ENCODE measurements at regions not wholly inside any gene's neighbourhood (a gene's known extent, or its start where the extent isn't known, plus 50 kb on each side); places are given as distances from the start of the nearest gene placed in this dataset.

GRCh38 chr5:160969645-160970044 is 117.6 kb upstream of the ATP10B start:
- no peak overlapping the region for H2AFZ ChIP-seq (ENCODE audit: low read depth, low read length, poor library complexity, severe bottlenecking)
- H3K4me3 ChIP-seq (replicated peaks in 1 of 2; ENCODE audit: low read depth in 1 of 2, low read length in 2 of 2) = no peak overlapping the region
- no peak overlapping the region for H3K9ac ChIP-seq (ENCODE audit: low read length)
- no TSS peak for BruUV-seq (replicated peaks)
- no peaks in the 10 kb centered on the region for H3K79me2 ChIP-seq (ENCODE audit: insufficient read depth, low read length)
- TF ChIP-seq ZBTB33 (IDR thresholded peaks at IDR 0.05; ENCODE audit: extremely low read depth, insufficient replicate concordance, low read length) (no peak), CBX3 (IDR thresholded peaks at IDR 0.05; ENCODE audit: low read depth) (no peak), FOSL1 (IDR thresholded peaks at IDR 0.05; ENCODE audit: low read depth) (no peak), ZFX (IDR thresholded peaks at IDR 0.05) (no peak), SIN3A (IDR thresholded peaks at IDR 0.05; ENCODE audit: low read depth) (no peak), POLR2A (IDR thresholded peaks at IDR 0.05; ENCODE audit: borderline replicate concordance, extremely low read depth, insufficient read depth, insufficient read length) (no peak)
- H4K20me1 ChIP-seq (ENCODE audit: insufficient read depth) = no peaks in the 10 kb centered on the region; the same call in 1 of the 2 replicates
- intact Hi-C loops (cut with micrococcal nuclease) = no loop called here
- ChIA-PET POLR2A (no interaction called here), CTCF (no interaction called here), RAD21 (ENCODE audit: low non-redundant PET in 1 of 2, low total read pairs in 2 of 2, uncharacterized antibody in 2 of 2, unreplicated experiment in 2 of 2) (no interaction called here)
- DNase-seq (ENCODE audit: low read depth, low spot score) = no peak
- H3K9me2 ChIP-seq (ENCODE audit: insufficient read depth) = no peaks in the 10 kb centered on the region
- no peak overlapping the region for H3K4me2 ChIP-seq (ENCODE audit: low read length)
- no peaks in the 10 kb centered on the region for H3K4me1 ChIP-seq (ENCODE audit: control insufficient read depth in 1 of 2, insufficient read depth in 2 of 2, low read length in 2 of 2)
- H3K27ac ChIP-seq (ENCODE audit: low read depth, low read length) = no peak overlapping the region
- H3K9me3 ChIP-seq (ENCODE audit: control insufficient read depth in 1 of 2, insufficient read depth in 1 of 2, low read depth in 1 of 2, low read length in 2 of 2) = no peaks in the 10 kb centered on the region; a peak in 1 of 4 replicates
- no peak for ATAC-seq
- no peaks in the 10 kb centered on the region for H3K27me3 ChIP-seq (ENCODE audit: insufficient read depth, low read length)
- H3K36me3 ChIP-seq (ENCODE audit: control insufficient read depth in 1 of 2, insufficient read depth in 2 of 2, low read length in 2 of 2) = no peaks in the 10 kb centered on the region

GRCh38 chr5:160968480-160968879 is 116.5 kb upstream of the ATP10B start:
- intact Hi-C loops (cut with micrococcal nuclease) = no loop called here
- no peaks in the 10 kb centered on the region for H3K4me1 ChIP-seq (ENCODE audit: control insufficient read depth in 1 of 2, insufficient read depth in 2 of 2, low read length in 2 of 2)
- BruUV-seq (replicated peaks) = no TSS peak
- ATAC-seq (no peak), DNase-seq (ENCODE audit: low read depth, low spot score) (no peak)
- ChIA-PET POLR2A (no interaction called here), CTCF (no interaction called here), RAD21 (ENCODE audit: low non-redundant PET in 1 of 2, low total read pairs in 2 of 2, uncharacterized antibody in 2 of 2, unreplicated experiment in 2 of 2) (no interaction called here)
- no peaks in the 10 kb centered on the region for H3K9me2 ChIP-seq (ENCODE audit: insufficient read depth)
- no peaks in the 10 kb centered on the region for H3K27me3 ChIP-seq (ENCODE audit: insufficient read depth, low read length)
- H3K4me2 ChIP-seq (ENCODE audit: low read length) = no peak overlapping the region
- H3K4me3 ChIP-seq (replicated peaks in 1 of 2; ENCODE audit: low read depth in 1 of 2, low read length in 2 of 2) = no peak overlapping the region
- no peaks in the 10 kb centered on the region for H3K36me3 ChIP-seq (ENCODE audit: control insufficient read depth in 1 of 2, insufficient read depth in 2 of 2, low read length in 2 of 2)
- no peak overlapping the region for H2AFZ ChIP-seq (ENCODE audit: low read depth, low read length, poor library complexity, severe bottlenecking)
- no peak overlapping the region for H3K9ac ChIP-seq (ENCODE audit: low read length)
- H3K79me2 ChIP-seq (ENCODE audit: insufficient read depth, low read length) = no peaks in the 10 kb centered on the region
- H4K20me1 ChIP-seq (ENCODE audit: insufficient read depth) = no peaks in the 10 kb centered on the region; the same call in 1 of the 2 replicates
- no peak overlapping the region for H3K27ac ChIP-seq (ENCODE audit: low read depth, low read length)
- no peaks in the 10 kb centered on the region; a peak in 1 of 4 replicates for H3K9me3 ChIP-seq (ENCODE audit: control insufficient read depth in 1 of 2, insufficient read depth in 1 of 2, low read depth in 1 of 2, low read length in 2 of 2)
- TF ChIP-seq ELF1 (IDR thresholded peaks at IDR 0.05; ENCODE audit: borderline replicate concordance, low read depth) = no peak
- TF ChIP-seq EZH2 (IDR thresholded peaks at IDR 0.05) = no peak
- TF ChIP-seq CEBPB (IDR thresholded peaks at IDR 0.05; ENCODE audit: low read depth) = no peak
- TF ChIP-seq FOSL1 (IDR thresholded peaks at IDR 0.05; ENCODE audit: low read depth) = no peak
- no peak for TF ChIP-seq SP1 (IDR thresholded peaks at IDR 0.05; ENCODE audit: low read depth)
- TF ChIP-seq MAX (IDR thresholded peaks at IDR 0.05) = no peak
- TF ChIP-seq TCF7L2 (IDR thresholded peaks at IDR 0.05; ENCODE audit: borderline replicate concordance, extremely low read depth, insufficient read depth, insufficient read length) = no peak
- no peak for TF ChIP-seq EGR1 (IDR thresholded peaks at IDR 0.05; ENCODE audit: low read depth)
- TF ChIP-seq ZNF274 (IDR thresholded peaks at IDR 0.05; ENCODE audit: low read depth, low read length) = no peak
- TF ChIP-seq POLR2AphosphoS5 (IDR thresholded peaks at IDR 0.05; ENCODE audit: low read depth, low read length) = no peak
- TF ChIP-seq SRF (IDR thresholded peaks at IDR 0.05; ENCODE audit: low read depth) = no peak
- TF ChIP-seq RAD21 (IDR thresholded peaks at IDR 0.05; ENCODE audit: low read depth) = no peak
- no peak for TF ChIP-seq ATF3 (IDR thresholded peaks at IDR 0.05)
- TF ChIP-seq CTCF (IDR thresholded peaks at IDR 0.05 in 2 of 3, conservative IDR thresholded peaks at IDR 0.05 in 1 of 3; ENCODE audit: borderline replicate concordance in 1 of 3, insufficient read depth in 1 of 3, low read depth in 2 of 3, low read length in 2 of 3) = no peak
- no peak for TF ChIP-seq SIN3A (IDR thresholded peaks at IDR 0.05; ENCODE audit: low read depth)

Data from HCT116 (cell line).